ENCODE measurements at regions not wholly inside any gene's neighbourhood (a gene's known extent, or its start where the extent isn't known, plus 50 kb on each side); places are given as distances from the start of the nearest gene placed in this dataset.

- no peak for DNase-seq
Observed at GRCh38 chr2:158049129-158049855, 52.4 kb upstream of the UPP2 start.

DNA sequence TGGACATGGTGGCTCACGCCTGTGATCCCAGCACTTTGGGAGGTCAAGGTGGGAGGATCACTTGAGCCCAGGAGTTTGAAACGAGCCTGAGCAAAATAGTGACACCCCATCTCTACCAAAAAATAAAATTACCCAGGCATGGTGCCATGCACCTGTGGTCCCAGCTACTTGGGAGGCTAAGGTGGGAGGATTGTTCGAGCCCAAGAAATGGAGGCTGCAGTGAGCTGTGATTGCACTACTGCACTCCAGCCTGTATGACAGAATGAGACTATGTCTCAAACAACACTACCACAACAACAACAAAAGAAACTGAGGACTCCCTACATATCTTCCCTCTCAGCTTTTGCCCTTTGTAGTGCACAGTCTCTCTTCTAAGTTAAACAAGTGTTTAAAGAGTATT is 53.3 kb upstream of the UPP2 start:
- DNase-seq = no peak

- DNase-seq = no peak
Observed at GRCh38 chr2:158047156-158047611, 54.5 kb upstream of the UPP2 start.

- no peak for DNase-seq
Observed at GRCh38 chr2:158046121-158046880, 55.4 kb upstream of the UPP2 start.

GRCh38 chr2:158045362-158045761 is 56.3 kb upstream of the UPP2 start:
- no peak for DNase-seq

DNA sequence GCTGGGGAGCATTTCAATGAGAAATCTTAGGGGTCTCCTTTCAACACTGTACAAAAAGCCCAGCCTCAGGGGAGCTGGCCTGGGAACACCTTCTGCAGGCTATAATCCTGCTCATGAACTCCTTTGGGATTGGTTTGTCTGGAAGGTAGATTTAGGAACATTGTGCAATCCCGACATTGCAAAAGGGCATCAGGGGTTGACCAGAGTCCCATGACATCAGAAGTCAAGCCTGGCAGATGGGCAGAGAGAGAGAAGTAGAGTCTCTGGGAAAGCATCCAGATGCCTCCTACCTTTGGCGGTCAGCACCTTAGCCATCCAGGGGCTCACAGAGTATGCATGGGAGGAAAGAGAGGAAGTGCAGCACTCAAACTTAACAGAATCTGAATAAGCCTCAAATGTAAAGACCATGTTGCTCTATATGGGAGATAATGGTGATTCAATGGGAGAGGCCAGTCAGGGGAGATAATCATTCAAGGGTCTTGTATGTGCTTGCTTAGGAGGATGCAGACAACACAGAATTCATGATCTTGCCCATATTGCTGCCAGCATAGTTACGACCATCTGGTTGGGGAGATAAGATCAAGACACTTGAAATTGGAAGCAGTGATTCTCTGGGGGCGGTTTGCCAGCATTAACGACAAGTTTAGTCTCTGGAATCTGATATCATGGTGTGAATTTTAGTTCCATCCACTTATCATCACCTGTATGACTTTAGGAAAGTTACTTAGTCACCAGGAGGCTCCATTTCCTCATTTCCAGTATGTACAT is 58.3 kb upstream of the UPP2 start:
- DNase-seq = no peak

GRCh38 chr2:158042666-158043065 is 59.0 kb upstream of the UPP2 start:
- no peak for DNase-seq

DNA sequence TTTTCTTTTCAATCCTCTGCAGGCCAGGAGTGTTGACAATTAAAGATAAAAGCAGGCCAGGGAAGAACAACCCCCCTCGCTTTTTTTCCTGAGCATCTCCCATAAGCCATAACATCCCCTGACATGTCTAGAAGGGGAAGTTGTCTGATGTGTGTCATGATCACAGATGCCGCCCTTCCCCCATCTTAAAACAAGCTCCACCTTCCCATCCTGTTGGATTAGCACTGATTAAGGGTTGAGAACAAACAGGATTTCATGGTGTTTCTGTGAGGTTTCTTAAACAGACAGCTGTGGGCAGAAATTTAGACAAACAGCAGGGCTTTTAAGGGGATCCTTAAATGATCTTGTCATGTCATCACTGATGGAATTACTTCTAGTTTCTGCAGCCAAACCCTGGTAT is 59.4 kb upstream of the UPP2 start:
- DNase-seq = no peak

- DNase-seq = no peak
Observed at GRCh38 chr2:158041400-158041799, 60.3 kb upstream of the UPP2 start.

GRCh38 chr2:158038901-158039300 is 62.8 kb upstream of the UPP2 start:
- no peak for DNase-seq

DNA sequence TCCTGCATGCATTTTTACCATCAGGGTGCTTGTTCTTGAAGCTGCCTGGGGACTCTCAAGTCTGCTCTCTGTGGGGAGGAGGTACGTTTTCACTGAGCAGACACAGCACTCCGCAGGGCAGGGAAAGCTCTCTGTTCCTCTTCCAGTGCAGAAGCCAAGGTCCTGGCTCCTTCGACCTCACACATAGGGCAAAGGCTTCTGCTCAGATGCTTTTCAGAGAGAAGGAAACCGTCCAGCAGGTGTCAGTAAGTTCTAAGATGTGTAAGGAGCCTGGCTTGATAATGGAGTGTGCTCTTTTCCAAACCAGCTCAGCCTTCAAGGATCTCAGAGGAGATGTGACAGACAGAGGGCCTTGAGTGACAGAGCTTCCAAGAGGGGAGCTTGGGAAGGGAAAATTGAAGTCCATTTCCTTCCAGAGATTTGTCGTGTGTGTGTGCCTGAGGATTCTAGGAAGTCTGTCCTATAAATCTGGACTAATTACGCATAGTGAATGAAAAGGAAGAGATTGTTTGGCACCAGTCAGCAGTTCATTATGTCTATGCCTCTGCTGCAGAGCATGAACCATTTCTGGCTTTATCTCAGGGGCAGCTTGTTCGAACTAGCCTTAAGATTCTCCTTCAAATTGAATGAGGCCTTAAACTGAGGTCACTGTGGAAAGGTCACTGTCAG is 67.3 kb upstream of the UPP2 start:
- no peak for DNase-seq

GRCh38 chr2:158031371-158031770 is 70.3 kb upstream of the UPP2 start:
- DNase-seq = no peak

DNA sequence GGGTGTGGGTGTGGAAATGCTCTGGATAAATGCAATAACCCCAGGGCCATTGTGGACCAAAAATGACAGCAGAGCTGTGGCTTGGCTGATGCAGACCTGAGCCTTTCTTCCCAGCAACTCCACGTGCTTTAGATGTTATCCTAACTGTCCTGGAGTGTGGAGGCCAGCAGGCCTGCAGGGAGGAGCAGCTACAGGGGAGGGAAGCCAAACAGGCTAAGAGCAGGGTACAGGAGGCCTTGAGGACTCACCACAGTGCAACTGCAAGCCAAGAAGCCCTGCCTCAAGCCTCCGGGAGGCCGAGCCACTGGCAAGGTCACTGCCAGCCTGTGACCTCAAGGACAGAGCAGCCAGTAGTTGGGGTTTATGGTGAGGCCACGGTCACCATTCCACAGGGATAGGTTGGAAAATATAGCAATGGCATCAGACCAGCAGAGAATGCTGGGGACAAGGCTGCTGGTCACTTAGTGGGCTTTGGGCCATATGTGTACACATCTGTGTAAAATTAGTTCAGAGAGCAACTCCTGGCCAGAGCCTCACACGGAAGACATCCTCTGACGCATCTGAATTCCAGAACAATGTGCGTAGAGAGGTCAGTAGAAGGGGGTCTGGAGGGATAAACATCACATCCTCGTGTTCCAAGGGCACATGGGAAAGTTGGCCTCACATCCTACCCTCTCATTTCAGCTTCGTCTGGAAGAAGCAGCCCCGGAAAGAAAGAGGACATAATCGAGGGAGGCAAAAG is 76.2 kb upstream of the UPP2 start:
- DNase-seq = no peak

DNA sequence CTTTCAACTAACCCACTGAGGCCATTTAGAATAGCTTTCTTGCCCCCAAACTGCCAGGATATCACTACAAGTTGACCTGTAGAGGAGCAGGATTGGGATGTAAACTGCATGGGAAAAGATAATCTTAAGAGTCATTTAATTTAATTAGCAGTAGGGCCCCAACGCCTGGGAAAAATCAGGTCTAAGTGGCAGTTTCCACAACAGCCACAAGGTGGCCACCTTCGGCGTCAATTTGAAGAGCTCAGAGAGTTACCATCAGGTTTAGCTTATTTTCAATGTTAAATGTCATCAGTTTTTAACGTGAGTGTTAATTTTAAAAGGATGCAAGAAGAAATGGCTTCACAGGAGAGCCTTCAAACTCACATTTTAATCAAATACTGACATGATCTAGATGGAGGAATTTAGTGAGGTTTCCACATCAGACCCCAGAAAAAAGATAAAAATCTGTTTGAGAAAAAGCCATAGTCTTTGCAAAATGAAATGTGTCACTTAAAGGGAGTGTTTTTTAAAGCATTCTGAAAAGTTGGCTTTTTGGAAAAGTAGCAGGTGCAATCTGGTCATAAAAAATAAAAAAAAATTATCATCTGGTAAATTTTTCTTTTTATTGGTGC is 77.3 kb upstream of the UPP2 start:
- peak; percentile 15 for DNase-seq

GRCh38 chr2:158022888-158023287 is 78.8 kb upstream of the UPP2 start:
- DNase-seq = no peak

DNA sequence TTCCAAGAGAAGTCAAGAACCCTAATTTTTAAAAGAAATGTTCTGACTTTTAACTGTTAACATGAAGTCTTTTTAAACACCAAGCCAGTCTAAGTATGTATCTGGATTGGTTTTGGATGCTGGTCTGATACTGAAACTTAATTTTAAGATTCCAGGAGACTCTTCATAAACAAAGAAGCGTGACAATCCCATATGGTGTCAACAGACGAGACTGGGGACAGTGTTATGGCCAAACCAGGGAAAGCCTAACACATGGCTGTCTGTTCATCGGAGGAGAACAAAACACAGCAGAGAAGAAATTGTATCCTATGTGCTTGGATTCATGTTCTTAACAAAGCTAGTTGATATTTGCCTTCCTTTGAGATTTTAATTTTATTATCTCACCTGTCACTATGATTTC is 80.5 kb upstream of the UPP2 start:
- DNase-seq = no peak

GRCh38 chr2:158015428-158016076 is 86.1 kb upstream of the UPP2 start:
- no peak for DNase-seq

DNA sequence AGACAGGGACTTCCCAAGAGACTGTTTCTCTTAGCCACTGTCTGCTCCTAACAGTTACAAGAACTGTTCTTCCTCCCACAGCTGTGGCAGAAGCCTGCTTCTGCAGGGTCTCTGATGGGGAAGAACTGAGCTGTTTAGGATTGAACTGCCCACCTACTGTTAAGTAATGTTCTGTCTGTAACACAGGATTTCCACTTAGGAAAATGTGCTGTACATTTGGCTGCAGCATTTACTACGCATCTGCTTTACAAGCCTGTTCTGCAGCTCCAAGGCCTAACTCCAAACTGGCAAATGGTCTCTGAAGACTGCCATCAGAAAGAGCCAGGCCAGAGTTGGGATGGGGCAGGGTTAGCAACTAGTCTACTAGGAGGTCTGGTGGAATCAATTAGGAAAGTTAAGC is 87.8 kb upstream of the UPP2 start:
- DNase-seq = no peak

- no peak for DNase-seq
Observed at GRCh38 chr2:158011055-158011771, 90.5 kb upstream of the UPP2 start.

DNA sequence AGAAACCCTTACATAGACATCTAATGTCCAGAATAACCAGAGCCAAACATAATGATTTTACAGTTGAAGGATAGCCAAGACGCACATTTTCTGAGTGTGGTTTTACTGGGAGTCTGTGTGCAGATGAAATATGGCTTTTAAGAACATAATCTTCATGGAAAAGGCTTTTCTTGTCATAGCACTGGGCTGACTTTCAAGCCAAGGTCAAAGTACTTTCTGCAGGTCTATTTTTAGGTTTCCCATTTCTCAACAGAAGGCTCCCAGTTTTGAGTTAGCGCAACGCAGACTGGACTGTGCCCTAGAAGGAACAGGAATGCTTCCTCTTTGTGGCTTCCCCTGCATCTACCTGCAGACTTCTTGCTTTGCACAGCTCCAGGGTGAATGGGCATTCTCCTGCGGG is 92.3 kb upstream of the UPP2 start:
- DNase-seq = no peak

All from NCI-H1048 (cell line).